BJ (cell line): ENCODE measurements at regions not wholly inside any gene's neighbourhood (a gene's known extent, or its start where the extent isn't known, plus 50 kb on each side); places are given as distances from the start of the nearest gene placed in this dataset.

Source experiments
- CTCF ChIA-PET: fragments of 350-600 bp; formaldehyde crosslinking; extraction: SDS; loops from one replicate; lab custom pipeline; 2021; ENCODE audit warnings: antibody characterized with exemption, inconsistent platforms; lab: Yijun Ruan, JAX
- POLR2A ChIA-PET: fragments of 300-600 bp; sonication (Branson Sonifier 250); formaldehyde crosslinking; extraction: SDS; loops from one replicate; lab custom pipeline; 2021; ENCODE audit warnings: antibody characterized with exemption; lab: Charles Lee
- DNase-seq: peaks from one replicate; pipeline ENCODE4 v3.0.0-alpha.2; 2011; ENCODE audit warnings: low read depth
- H3K27me3 ChIP-seq: 2 replicates; pipeline ENCODE4 v1.6.0; 2011; ENCODE audit warnings: low read length; ENCODE audit not compliant: control insufficient read depth, insufficient read depth
- H3K36me3 ChIP-seq: 2 replicates; pipeline ENCODE4 v1.5.1; 2011; ENCODE audit warnings: low read length; ENCODE audit not compliant: control insufficient read depth, insufficient read depth
- H3K4me3 ChIP-seq: 2 replicates; pipeline ENCODE4 v1.5.1; 2011; ENCODE audit warnings: low read depth, mild to moderate bottlenecking, control low read depth, low read length
- CTCF ChIP-seq: IDR thresholded peaks from 2 replicates; pipeline ENCODE4 v1.5.1; 2011; ENCODE audit warnings: low read depth, mild to moderate bottlenecking, control low read depth, inconsistent platforms, low read length, moderate library complexity; ENCODE audit not compliant: insufficient read depth

GRCh38 chr1:182278144-182279054, 113.2 kb downstream of the GLUL start:
- CTCF ChIA-PET = interaction anchor here (0.5 to 1.1 kb wide), 3 partner anchors 10 to 141 kb away, joined by 3 read pairs; no protein-coding TSS in a partner anchor

GRCh38 chr1:182275271-182275670, 116.3 kb downstream of the GLUL start:
- no peak for DNase-seq
- no peak overlapping the region for H3K4me3 ChIP-seq
- no peaks in the 10 kb centered on the region for H3K27me3 ChIP-seq
- TF ChIP-seq CTCF = no peak
- no peaks in the 10 kb centered on the region for H3K36me3 ChIP-seq
- POLR2A ChIA-PET = no interaction called here
- CTCF ChIA-PET = no interaction called here

More at GRCh38 chr1:182278144-182279054, 113.2 kb downstream of the GLUL start:
- Histone ChIP-seq H3K36me3 (no peaks in the 10 kb centered on the region), H3K4me3 (no peak overlapping the region), H3K27me3 (no peaks in the 10 kb centered on the region)
- no peak for DNase-seq
- POLR2A ChIA-PET = no interaction called here
- no peak for TF ChIP-seq CTCF

GRCh38 chr1:182274618-182275017, 117.0 kb downstream of the GLUL start:
- ChIA-PET CTCF (no interaction called here), POLR2A (interaction anchor here (1.0 kb wide), 1 partner anchor 16 kb away, joined by 7 read pairs; no protein-coding TSS in a partner anchor)
- no peaks in the 10 kb centered on the region for H3K27me3 ChIP-seq
- H3K36me3 ChIP-seq = no peaks in the 10 kb centered on the region
- H3K4me3 ChIP-seq = no peak overlapping the region
- TF ChIP-seq CTCF = no peak
- DNase-seq = no peak

GRCh38 chr1:182270731-182271130, 120.9 kb downstream of the GLUL start:
- POLR2A ChIA-PET = interaction anchor here (0.6 kb wide), 1 partner anchor 121 kb away, joined by 3 read pairs; no protein-coding TSS in a partner anchor
- no peak for DNase-seq
- Histone ChIP-seq H3K4me3 (no peak overlapping the region), H3K36me3 (no peaks in the 10 kb centered on the region), H3K27me3 (peaks cover 3% of the 10 kb centered on the region; the same call in 1 of the 2 replicates)
- TF ChIP-seq CTCF = no peak
- CTCF ChIA-PET = interaction anchor here (1.2 to 2.3 kb wide), 2 partner anchors 12 to 127 kb away, joined by 3 to 6 read pairs; no protein-coding TSS in a partner anchor

GRCh38 chr1:182269097-182269496, 122.5 kb downstream of the GLUL start:
- no peaks in the 10 kb centered on the region for H3K36me3 ChIP-seq
- ChIA-PET CTCF (no interaction called here), POLR2A (no interaction called here)
- no peak for TF ChIP-seq CTCF
- no peak overlapping the region for H3K4me3 ChIP-seq
- DNase-seq = no peak
- H3K27me3 ChIP-seq = peaks cover 3% of the 10 kb centered on the region; the same call in 1 of the 2 replicates
